HepG2 (cell line): ENCODE measurements at regions not wholly inside any gene's neighbourhood (a gene's known extent, or its start where the extent isn't known, plus 50 kb on each side); places are given as distances from the start of the nearest gene placed in this dataset.
A peak's percentile ranks its signal among the peaks of the same experiment; 100 is the strongest.

Experiments used
- ATAC-seq: fragments of 200-7000 bp; cut with Tn5 transposase; 3 replicates; pipeline ENCODE4 v1.9.1; 2020; ENCODE audit warnings: mild to moderate bottlenecking, moderate library complexity
- BruUV-seq: library from RNA; stranded (reverse); fragments of 400-500 nt; replicated peaks from 2 replicates; lab custom pipeline; 2021; lab: Mats Ljungman, UMichigan
- CTCF ChIA-PET: fragments of 300-600 bp; formaldehyde crosslinking; extraction: SDS; loops from one replicate; lab custom pipeline; 2021; ENCODE audit warnings: low total read pairs, inconsistent platforms, low intra/inter-chr PET ratio; lab: Yijun Ruan, JAX
- POLR2A ChIA-PET: fragments of 350-600 bp; sonication (Branson Sonifier 250); formaldehyde crosslinking; loops from one replicate; lab custom pipeline; 2020; ENCODE audit warnings: antibody characterized with exemption, inconsistent platforms; lab: Yijun Ruan, JAX
- DNase-seq: peaks from one replicate; pipeline ENCODE4 v3.0.0-alpha.2; 2015; ENCODE audit warnings: low spot score
- FAIRE-seq: peaks from 3 replicates; lab custom pipeline; 2011; peaks lifted over from hg19 to GRCh38; lab: Jason Lieb, UNC
- H2AFZ ChIP-seq: one replicate; pipeline ENCODE4 v1.6.1; 2011; ENCODE audit warnings: low read length, inconsistent platforms
- H3K27ac ChIP-seq: fragments of 300-600 bp; 3 replicates; pipeline ENCODE4 v1.8.0; 2011; ENCODE audit warnings: mixed run types, mild to moderate bottlenecking, mixed read lengths, low read length, inconsistent platforms; ENCODE audit not compliant: insufficient read depth; ENCODE audit errors: extremely low read length
- H3K27me3 ChIP-seq, 2 experiments: fragments of 200-600 bp in 1 of 2; 2 replicates in 1 of 2; 3 replicates in 1 of 2; pipeline versions ENCODE4 v1.6.0 to v1.8.0; 2011; ENCODE audit warnings: low read length in 2 of 2, mild to moderate bottlenecking in 2 of 2, moderate library complexity in 2 of 2, inconsistent platforms in 1 of 2; ENCODE audit not compliant: insufficient read depth in 2 of 2, control insufficient read depth in 1 of 2
- H3K36me3 ChIP-seq, 2 experiments: fragments of 200-600 bp in 1 of 2; replicated peaks in 1 of 2; 2 replicates in 1 of 2; 3 replicates in 1 of 2; pipeline versions ENCODE4 v1.5.1 to v1.8.0; 2011; ENCODE audit warnings: low read length in 2 of 2, inconsistent platforms in 1 of 2; ENCODE audit not compliant: insufficient read depth in 2 of 2, control insufficient read depth in 1 of 2
- H3K4me1 ChIP-seq: 2 replicates; pipeline ENCODE4 v1.5.1; 2012; ENCODE audit warnings: low read length, inconsistent platforms; ENCODE audit not compliant: insufficient read depth
- H3K4me2 ChIP-seq: 2 replicates; pipeline ENCODE4 v1.6.0; 2011; ENCODE audit warnings: low read depth, low read length, inconsistent platforms
- H3K4me3 ChIP-seq, 3 experiments: fragments of 200-600 bp in 1 of 3; sonication (generic), shearing (Covaris generic) in 1 of 3; replicated peaks in 1 of 3; 2 replicates each; pipeline ENCODE4 v1.5.1; 2011 to 2016; ENCODE audit warnings: low read length in 3 of 3, inconsistent platforms in 2 of 3, low read depth in 2 of 3, mild to moderate bottlenecking in 2 of 3, control low read depth in 1 of 3, mixed read lengths in 1 of 3; ENCODE audit not compliant: insufficient read depth in 1 of 3
- H3K79me2 ChIP-seq: one replicate; pipeline ENCODE4 v1.6.1; 2011; ENCODE audit warnings: low read length, inconsistent platforms; ENCODE audit not compliant: insufficient read depth
- H3K9ac ChIP-seq: 2 replicates; pipeline ENCODE4 v1.6.0; 2011; ENCODE audit warnings: mild to moderate bottlenecking, low read depth, low read length, inconsistent platforms; ENCODE audit not compliant: insufficient read depth
- H3K9me3 ChIP-seq: 2 replicates; pipeline ENCODE4 v1.5.1; 2012; ENCODE audit warnings: mild to moderate bottlenecking, low read length
- H4K20me1 ChIP-seq: 2 replicates; pipeline ENCODE4 v1.6.0; 2011; ENCODE audit warnings: inconsistent platforms, mild to moderate bottlenecking, low read length, moderate library complexity; ENCODE audit not compliant: insufficient read depth
- BORCS8-MEF2B ChIP-seq: sonication (generic); formaldehyde crosslinking; IDR thresholded peaks from 2 replicates; pipeline ENCODE4 v1.8.0; 2022; ENCODE audit warnings: mild to moderate bottlenecking, missing genetic modification reagents
- CCAR2 ChIP-seq: fragments of 200-400 bp; formaldehyde crosslinking; optimal IDR thresholded peaks from 2 replicates; pipeline ENCODE3; 2018; ENCODE audit warnings: low read depth, mild to moderate bottlenecking, low read length, moderate library complexity
- DR1 ChIP-seq: sonication (generic); formaldehyde crosslinking; IDR thresholded peaks from 2 replicates; pipeline ENCODE4 v1.8.0; 2021; ENCODE audit warnings: mild to moderate bottlenecking, missing genetic modification reagents, inconsistent platforms
- XBP1 ChIP-seq: sonication (generic); formaldehyde crosslinking; IDR thresholded peaks from 2 replicates; pipeline ENCODE4 v1.5.0; 2020; ENCODE audit warnings: missing genetic modification reagents
- ZNF10 ChIP-seq: sonication (generic); formaldehyde crosslinking; IDR thresholded peaks from 2 replicates; pipeline ENCODE4 v1.4.0; 2020; ENCODE audit warnings: mild to moderate bottlenecking, low read depth, missing genetic modification reagents, borderline replicate concordance
- ZNF468 ChIP-seq: sonication (generic); formaldehyde crosslinking; IDR thresholded peaks from 2 replicates; pipeline ENCODE4 v1.8.0; 2022; ENCODE audit warnings: mild to moderate bottlenecking, moderate library complexity, missing genetic modification reagents
- ZNF546 ChIP-seq: sonication (generic); formaldehyde crosslinking; conservative IDR thresholded peaks from 2 replicates; pipeline ENCODE4 v1.8.1; 2023; ENCODE audit warnings: mild to moderate bottlenecking, missing genetic modification reagents
- WGBS: methylation state at CpG from one replicate; pipeline ENCODE4 v1.1.6; 2017; ENCODE audit warnings: low lambda C conversion rate; 5-methylcytosine and 5-hydroxymethylcytosine counted together
- in situ Hi-C: cut with HindIII; loops from 2 replicates; pipeline ENCODE4 v1.10.0; 2017; ENCODE audit warnings: low pct_unique_long_range_greater_than_20kb; ENCODE audit not compliant: extremely low pct_ligation_motif_present
- intact Hi-C: fragments of 100-400 bp; cut with micrococcal nuclease; formaldehyde crosslinking; loops from one replicate; pipeline ENCODE4 v1.10.0; 2022; ENCODE audit not compliant: unreplicated experiment
- TF ChIP-seq, protein P1 (sequence below): sonication (generic); formaldehyde crosslinking; IDR thresholded peaks from 2 replicates; pipeline ENCODE4 v1.4.0; 2020; ENCODE audit warnings: missing genetic modification reagents, mild to moderate bottlenecking, borderline replicate concordance
- TF ChIP-seq, protein P2 (sequence below): fragments of 450-650 bp; IDR thresholded peaks from 2 replicates; pipeline ENCODE4 v1.6.1; 2016

DNA sequence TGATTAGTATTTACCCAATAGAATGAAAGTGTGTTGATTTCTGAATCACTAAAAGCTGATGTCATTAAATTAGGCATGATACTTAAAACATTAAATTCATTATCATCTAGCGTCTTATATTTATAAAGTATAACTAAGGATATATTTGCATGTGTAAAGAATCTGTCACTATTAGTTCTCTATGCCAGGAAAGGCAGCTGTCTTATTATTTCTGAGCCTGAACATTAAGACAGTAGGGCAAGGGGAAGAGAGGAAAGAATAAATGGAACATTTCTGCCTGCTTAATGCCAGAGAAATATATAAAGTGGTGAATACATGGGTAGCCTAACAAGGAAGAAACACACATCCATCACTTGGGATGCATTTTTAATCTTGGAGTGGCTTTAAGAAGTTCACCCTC, 965.1 kb upstream of the TMEM132C start:
- in situ Hi-C loops, result no loop called here
- 3% methylated on average over 1 of the region's 1 CpG for WGBS
- DNase-seq (no peak), FAIRE-seq (no peak)
- BruUV-seq, result no TSS peak
- POLR2A ChIA-PET, result no interaction called here
- TF ChIP-seq CCAR2 (no peak), ZNF468 (no peak), ZNF10 (CRISPR knock-in tag) (no peak), BORCS8-MEF2B (CRISPR knock-in tag) (no peak), ZNF546 (no peak), DR1 (CRISPR knock-in tag) (no peak)
- TF ChIP-seq, all 625 proteins: peak for 0
- no peaks in the 10 kb centered on the region for H3K4me1 ChIP-seq
- CTCF ChIA-PET, result no interaction called here
- H3K79me2 ChIP-seq, result no peaks in the 10 kb centered on the region
- intact Hi-C loops, result no loop called here
- H3K9me3 ChIP-seq, result peaks cover 16% of the 10 kb centered on the region
- no peak overlapping the region for H2AFZ ChIP-seq
- no peak for ATAC-seq
- no peaks in the 10 kb centered on the region for H3K27me3 ChIP-seq
- no peaks in the 10 kb centered on the region for H3K36me3 ChIP-seq
- H4K20me1 ChIP-seq, result no peaks in the 10 kb centered on the region
- no peak overlapping the region for H3K27ac ChIP-seq
- H3K9ac ChIP-seq, result no peak overlapping the region
- no peak overlapping the region for H3K4me2 ChIP-seq
- H3K4me3 ChIP-seq, result no peak overlapping the region

DNA sequence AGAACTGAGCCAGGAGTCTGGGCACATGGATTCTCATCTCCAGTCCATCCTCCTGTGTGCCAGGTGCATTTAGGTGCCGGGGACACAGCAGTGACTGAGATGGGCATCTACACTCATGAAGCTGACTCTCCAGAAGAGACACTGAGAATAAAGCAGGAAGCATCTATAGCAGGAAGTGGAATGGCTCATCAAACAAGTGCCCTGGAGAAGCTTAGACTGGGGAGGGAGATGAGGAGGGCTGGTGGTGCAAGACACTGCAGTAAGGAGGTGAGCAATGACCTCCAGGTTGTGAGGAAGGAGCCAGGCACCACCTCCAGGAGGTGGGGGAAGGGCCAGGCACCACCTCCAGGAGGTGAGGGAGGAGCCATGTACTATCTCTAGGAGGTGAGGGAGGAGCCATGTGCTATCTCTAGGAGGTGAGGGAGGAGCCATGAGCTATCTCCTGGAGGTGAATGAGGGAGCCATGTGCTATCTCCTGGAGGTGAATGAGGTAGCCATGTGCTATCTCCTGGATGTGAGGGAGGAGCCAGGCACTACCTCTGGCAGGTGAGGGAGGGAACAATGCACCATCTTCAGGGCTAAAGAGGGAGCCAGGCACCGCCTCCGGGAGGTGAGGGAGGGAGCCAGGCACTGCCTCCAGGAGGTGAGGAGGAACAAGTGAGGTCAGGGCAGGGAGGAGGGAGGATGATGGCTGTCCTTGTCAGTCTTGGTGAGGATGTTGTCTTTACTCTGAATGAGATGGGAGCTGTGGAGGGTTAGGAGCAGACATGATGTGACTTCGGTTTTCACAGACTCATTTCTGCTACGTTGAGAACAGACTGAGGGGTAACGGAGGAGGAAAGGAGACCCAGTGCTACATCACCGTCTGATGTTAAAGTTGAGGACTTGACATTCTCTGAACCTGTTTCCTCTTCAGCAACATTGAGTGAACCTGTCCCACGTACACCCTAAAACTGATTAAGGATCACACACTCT, 961.9 kb upstream of the TMEM132C start:
- Histone ChIP-seq H4K20me1 (no peaks in the 10 kb centered on the region), H2AFZ (no peak overlapping the region), H3K27me3 (no peaks in the 10 kb centered on the region), H3K9ac (no peak overlapping the region)
- FAIRE-seq, result no peak
- ATAC-seq, result no peak
- 21% methylated on average over 6 of the region's 8 CpGs for WGBS
- no peak for DNase-seq
- CTCF ChIA-PET, result no interaction called here
- TF ChIP-seq, protein P1, sequence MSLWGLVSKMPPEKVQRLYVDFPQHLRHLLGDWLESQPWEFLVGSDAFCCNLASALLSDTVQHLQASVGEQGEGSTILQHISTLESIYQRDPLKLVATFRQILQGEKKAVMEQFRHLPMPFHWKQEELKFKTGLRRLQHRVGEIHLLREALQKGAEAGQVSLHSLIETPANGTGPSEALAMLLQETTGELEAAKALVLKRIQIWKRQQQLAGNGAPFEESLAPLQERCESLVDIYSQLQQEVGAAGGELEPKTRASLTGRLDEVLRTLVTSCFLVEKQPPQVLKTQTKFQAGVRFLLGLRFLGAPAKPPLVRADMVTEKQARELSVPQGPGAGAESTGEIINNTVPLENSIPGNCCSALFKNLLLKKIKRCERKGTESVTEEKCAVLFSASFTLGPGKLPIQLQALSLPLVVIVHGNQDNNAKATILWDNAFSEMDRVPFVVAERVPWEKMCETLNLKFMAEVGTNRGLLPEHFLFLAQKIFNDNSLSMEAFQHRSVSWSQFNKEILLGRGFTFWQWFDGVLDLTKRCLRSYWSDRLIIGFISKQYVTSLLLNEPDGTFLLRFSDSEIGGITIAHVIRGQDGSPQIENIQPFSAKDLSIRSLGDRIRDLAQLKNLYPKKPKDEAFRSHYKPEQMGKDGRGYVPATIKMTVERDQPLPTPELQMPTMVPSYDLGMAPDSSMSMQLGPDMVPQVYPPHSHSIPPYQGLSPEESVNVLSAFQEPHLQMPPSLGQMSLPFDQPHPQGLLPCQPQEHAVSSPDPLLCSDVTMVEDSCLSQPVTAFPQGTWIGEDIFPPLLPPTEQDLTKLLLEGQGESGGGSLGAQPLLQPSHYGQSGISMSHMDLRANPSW (CRISPR knock-in tag), result no peak
- TF ChIP-seq, protein P2, sequence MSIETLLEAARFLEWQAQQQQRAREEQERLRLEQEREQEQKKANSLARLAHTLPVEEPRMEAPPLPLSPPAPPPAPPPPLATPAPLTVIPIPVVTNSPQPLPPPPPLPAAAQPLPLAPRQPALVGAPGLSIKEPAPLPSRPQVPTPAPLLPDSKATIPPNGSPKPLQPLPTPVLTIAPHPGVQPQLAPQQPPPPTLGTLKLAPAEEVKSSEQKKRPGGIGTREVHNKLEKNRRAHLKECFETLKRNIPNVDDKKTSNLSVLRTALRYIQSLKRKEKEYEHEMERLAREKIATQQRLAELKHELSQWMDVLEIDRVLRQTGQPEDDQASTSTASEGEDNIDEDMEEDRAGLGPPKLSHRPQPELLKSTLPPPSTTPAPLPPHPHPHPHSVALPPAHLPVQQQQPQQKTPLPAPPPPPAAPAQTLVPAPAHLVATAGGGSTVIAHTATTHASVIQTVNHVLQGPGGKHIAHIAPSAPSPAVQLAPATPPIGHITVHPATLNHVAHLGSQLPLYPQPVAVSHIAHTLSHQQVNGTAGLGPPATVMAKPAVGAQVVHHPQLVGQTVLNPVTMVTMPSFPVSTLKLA, result peak; percentile 87
- no peak for TF ChIP-seq XBP1 (CRISPR knock-in tag)
- TF ChIP-seq, all 625 proteins: peak for 1
- H3K79me2 ChIP-seq, result no peaks in the 10 kb centered on the region
- no peaks in the 10 kb centered on the region for H3K4me1 ChIP-seq
- H3K4me2 ChIP-seq, result no peak overlapping the region
- in situ Hi-C loops, result no loop called here
- POLR2A ChIA-PET, result no interaction called here
- H3K36me3 ChIP-seq, result no peaks in the 10 kb centered on the region
- H3K9me3 ChIP-seq, result peaks cover 16% of the 10 kb centered on the region
- BruUV-seq, result no TSS peak
- no peak overlapping the region for H3K4me3 ChIP-seq
- intact Hi-C loops, result no loop called here
- no peak overlapping the region for H3K27ac ChIP-seq
